Mesendoderm (in vitro differentiated cells): ENCODE measurements at regions not wholly inside any gene's neighbourhood (a gene's known extent, or its start where the extent isn't known, plus 50 kb on each side); places are given as distances from the start of the nearest gene placed in this dataset.

Source experiments
- DNase-seq: peaks from one replicate; pipeline ENCODE4 v3.0.0; 2013
- H2AK5ac ChIP-seq: 2 replicates; pipeline ENCODE4 v1.6.1; 2013; ENCODE audit warnings: low read length, inconsistent platforms
- H2BK120ac ChIP-seq: 2 replicates; pipeline ENCODE4 v1.6.1; 2013; ENCODE audit warnings: low read depth, mild to moderate bottlenecking, low read length, moderate library complexity, mixed read lengths
- H2BK15ac ChIP-seq: replicated peaks from 2 replicates; pipeline ENCODE4 v1.6.1; 2013; ENCODE audit warnings: low read depth, mild to moderate bottlenecking, moderate library complexity
- H2BK5ac ChIP-seq: 2 replicates; pipeline ENCODE4 v1.6.1; 2013; ENCODE audit warnings: low read length, inconsistent platforms
- H3K18ac ChIP-seq: 2 replicates; pipeline ENCODE4 v1.6.1; 2013; ENCODE audit warnings: mild to moderate bottlenecking, low read length, mixed read lengths
- H3K23ac ChIP-seq: one replicate; pipeline ENCODE4 v1.6.1; 2013; ENCODE audit warnings: low read length
- H3K27ac ChIP-seq: 2 replicates; pipeline ENCODE4 v1.5.1; 2013; ENCODE audit warnings: low read depth, mild to moderate bottlenecking, inconsistent platforms, low read length, moderate library complexity
- H3K27me3 ChIP-seq: 2 replicates; pipeline ENCODE4 v1.6.1; 2013; ENCODE audit warnings: low read length, control low read depth, mild to moderate bottlenecking, inconsistent platforms; ENCODE audit not compliant: insufficient read depth, poor library complexity
- H3K36me3 ChIP-seq: 2 replicates; pipeline ENCODE4 v1.6.1; 2013; ENCODE audit warnings: low read length, inconsistent platforms; ENCODE audit not compliant: control insufficient read depth, insufficient read depth
- H3K4ac ChIP-seq: one replicate; pipeline ENCODE4 v1.6.1; 2013; ENCODE audit warnings: low read depth, mild to moderate bottlenecking, low read length, moderate library complexity
- H3K4me1 ChIP-seq: 2 replicates; pipeline ENCODE4 v1.6.1; 2013; ENCODE audit warnings: low read depth, low read length, inconsistent platforms; ENCODE audit not compliant: control insufficient read depth
- H3K4me2 ChIP-seq: 2 replicates; pipeline ENCODE4 v1.6.1; 2013; ENCODE audit warnings: low read length
- H3K4me3 ChIP-seq: 2 replicates; pipeline ENCODE4 v1.5.1; 2013; ENCODE audit warnings: mild to moderate bottlenecking, low read length
- H3K56ac ChIP-seq: one replicate; pipeline ENCODE4 v1.6.1; 2013; ENCODE audit warnings: low read length
- H3K79me1 ChIP-seq: 2 replicates; pipeline ENCODE4 v1.6.1; 2013; ENCODE audit warnings: low read length, inconsistent platforms
- H3K79me2 ChIP-seq: 2 replicates; pipeline ENCODE4 v1.6.1; 2013; ENCODE audit warnings: mild to moderate bottlenecking, low read length; ENCODE audit not compliant: control insufficient read depth, insufficient read depth
- H3K9ac ChIP-seq: 2 replicates; pipeline ENCODE4 v1.6.1; 2013; ENCODE audit warnings: low read length, inconsistent platforms
- H4K5ac ChIP-seq: one replicate; pipeline ENCODE4 v1.6.1; 2013; ENCODE audit warnings: low read length
- H4K8ac ChIP-seq: one replicate; pipeline ENCODE4 v1.6.1; 2013; ENCODE audit warnings: low read depth, mild to moderate bottlenecking, control low read depth, low read length, moderate library complexity
- WGBS: extraction: QIAGEN DNeasy Blood & Tissue Kit; methylation state at CpG from one replicate; pipeline ENCODE4 v1.1.7; 2013; ENCODE audit warnings: low lambda C conversion rate, missing lambda C conversion rate; ENCODE audit not compliant: insufficient coverage; ENCODE audit errors: extremely low coverage; 5-methylcytosine and 5-hydroxymethylcytosine counted together

- H2AK5ac ChIP-seq, result no peak overlapping the region
- H3K36me3 ChIP-seq, result no peaks in the 10 kb centered on the region
- H3K4me3 ChIP-seq, result no peak overlapping the region
- H3K4me1 ChIP-seq, result no peaks in the 10 kb centered on the region
- no CpG with 5 or more reads among the region's 6 CpGs for WGBS
- no peak overlapping the region for H2BK5ac ChIP-seq
- H3K79me2 ChIP-seq, result no peaks in the 10 kb centered on the region
- H3K27ac ChIP-seq, result no peak overlapping the region
- no peak overlapping the region for H3K9ac ChIP-seq
- H3K4me2 ChIP-seq, result no peak overlapping the region
- H3K56ac ChIP-seq, result no peak overlapping the region
- no peak overlapping the region for H4K5ac ChIP-seq
- H3K79me1 ChIP-seq, result no peaks in the 10 kb centered on the region
- no peak overlapping the region for H3K23ac ChIP-seq
- no peak overlapping the region for H3K4ac ChIP-seq
- H2BK120ac ChIP-seq, result no peak overlapping the region
- H3K27me3 ChIP-seq, result no peaks in the 10 kb centered on the region
- no peak overlapping the region for H4K8ac ChIP-seq
- H3K18ac ChIP-seq, result no peak overlapping the region
- no peak for DNase-seq
- no peak overlapping the region for H2BK15ac ChIP-seq
Observed at GRCh38 chr9:90296539-90296938, 346.1 kb downstream of the DIRAS2 start.

- Histone ChIP-seq H4K5ac (no peak overlapping the region), H3K4me3 (no peak overlapping the region)
Observed at GRCh38 chr9:90299968-90300367, 342.7 kb downstream of the DIRAS2 start.

GRCh38 chr9:90300611-90301276 is 341.9 kb downstream of the DIRAS2 start:
- no peaks in the 10 kb centered on the region for H3K4me1 ChIP-seq
- WGBS, result no CpG with 5 or more reads among the region's 3 CpGs
- H3K23ac ChIP-seq, result no peak overlapping the region
- H3K4me2 ChIP-seq, result no peak overlapping the region
- no peak overlapping the region for H3K4ac ChIP-seq
- no peak overlapping the region for H4K5ac ChIP-seq
- DNase-seq, result no peak
- H2BK15ac ChIP-seq, result no peak overlapping the region
- H3K79me2 ChIP-seq, result no peaks in the 10 kb centered on the region
- H3K9ac ChIP-seq, result no peak overlapping the region
- no peak overlapping the region for H3K4me3 ChIP-seq
- no peaks in the 10 kb centered on the region for H3K79me1 ChIP-seq
- no peak overlapping the region for H2BK5ac ChIP-seq
- no peak overlapping the region for H4K8ac ChIP-seq
- H3K27me3 ChIP-seq, result no peaks in the 10 kb centered on the region
- H3K56ac ChIP-seq, result no peak overlapping the region
- H2BK120ac ChIP-seq, result no peak overlapping the region
- no peak overlapping the region for H2AK5ac ChIP-seq
- H3K36me3 ChIP-seq, result no peaks in the 10 kb centered on the region
- H3K18ac ChIP-seq, result no peak overlapping the region
- no peak overlapping the region for H3K27ac ChIP-seq

More at GRCh38 chr9:90299968-90300367, 342.7 kb downstream of the DIRAS2 start:
- WGBS, result no CpG with 5 or more reads among the region's 5 CpGs
- no peak overlapping the region for H2BK5ac ChIP-seq
- peak; percentile 69 for DNase-seq
- no peaks in the 10 kb centered on the region for H3K79me2 ChIP-seq
- no peak overlapping the region for H2BK15ac ChIP-seq
- H3K4me1 ChIP-seq, result no peaks in the 10 kb centered on the region
- H3K9ac ChIP-seq, result no peak overlapping the region
- H3K56ac ChIP-seq, result no peak overlapping the region
- H3K4me2 ChIP-seq, result no peak overlapping the region
- H3K36me3 ChIP-seq, result no peaks in the 10 kb centered on the region
- no peak overlapping the region for H3K4ac ChIP-seq
- no peak overlapping the region for H4K8ac ChIP-seq
- no peak overlapping the region for H3K27ac ChIP-seq
- H3K18ac ChIP-seq, result no peak overlapping the region
- no peak overlapping the region for H2AK5ac ChIP-seq
- H3K27me3 ChIP-seq, result no peaks in the 10 kb centered on the region
- no peaks in the 10 kb centered on the region for H3K79me1 ChIP-seq
- no peak overlapping the region for H3K23ac ChIP-seq
- H2BK120ac ChIP-seq, result no peak overlapping the region

GRCh38 chr9:90301277-90301653 is 341.4 kb downstream of the DIRAS2 start:
- no peak overlapping the region for H3K18ac ChIP-seq
- no peak overlapping the region for H2BK15ac ChIP-seq
- H3K27me3 ChIP-seq, result no peaks in the 10 kb centered on the region
- no peak overlapping the region for H3K9ac ChIP-seq
- no peak overlapping the region for H2BK5ac ChIP-seq
- H3K56ac ChIP-seq, result no peak overlapping the region
- H3K23ac ChIP-seq, result no peak overlapping the region
- H3K4me2 ChIP-seq, result no peak overlapping the region
- H4K8ac ChIP-seq, result no peak overlapping the region
- H3K27ac ChIP-seq, result no peak overlapping the region
- H3K36me3 ChIP-seq, result no peaks in the 10 kb centered on the region
- no peak overlapping the region for H2BK120ac ChIP-seq
- H3K79me2 ChIP-seq, result no peaks in the 10 kb centered on the region
- no peak overlapping the region for H2AK5ac ChIP-seq
- no peaks in the 10 kb centered on the region for H3K4me1 ChIP-seq
- H3K4me3 ChIP-seq, result no peak overlapping the region
- no CpG with 5 or more reads among the region's 8 CpGs for WGBS
- peak; percentile 71 for DNase-seq
- H3K4ac ChIP-seq, result no peak overlapping the region
- H4K5ac ChIP-seq, result no peak overlapping the region
- no peaks in the 10 kb centered on the region for H3K79me1 ChIP-seq

- Histone ChIP-seq H3K27me3 (no peaks in the 10 kb centered on the region), H2BK120ac (no peak overlapping the region), H3K4ac (no peak overlapping the region)
Observed at GRCh38 chr9:90303655-90304054, 339.0 kb downstream of the DIRAS2 start.

GRCh38 chr9:90306158-90306557 is 336.5 kb downstream of the DIRAS2 start:
- H4K5ac ChIP-seq, result no peak overlapping the region
- no peak overlapping the region for H3K4ac ChIP-seq
- no peak overlapping the region for H2AK5ac ChIP-seq
- H3K4me3 ChIP-seq, result no peak overlapping the region
- no peak overlapping the region for H3K27ac ChIP-seq
- H3K23ac ChIP-seq, result no peak overlapping the region
- no peak overlapping the region for H4K8ac ChIP-seq
- H3K4me2 ChIP-seq, result no peak overlapping the region
- no peak overlapping the region for H2BK5ac ChIP-seq
- DNase-seq, result no peak
- no peaks in the 10 kb centered on the region for H3K36me3 ChIP-seq
- H3K4me1 ChIP-seq, result no peaks in the 10 kb centered on the region
- no peak overlapping the region for H3K56ac ChIP-seq
- WGBS, result no CpG with 5 or more reads among the region's 11 CpGs
- H3K9ac ChIP-seq, result no peak overlapping the region
- no peaks in the 10 kb centered on the region for H3K79me1 ChIP-seq
- no peak overlapping the region for H2BK120ac ChIP-seq
- H3K18ac ChIP-seq, result no peak overlapping the region
- no peaks in the 10 kb centered on the region for H3K27me3 ChIP-seq
- no peaks in the 10 kb centered on the region for H3K79me2 ChIP-seq
- H2BK15ac ChIP-seq, result no peak overlapping the region

More at GRCh38 chr9:90303655-90304054, 339.0 kb downstream of the DIRAS2 start:
- H2BK5ac ChIP-seq, result no peak overlapping the region
- H4K8ac ChIP-seq, result no peak overlapping the region
- DNase-seq, result no peak
- H3K27ac ChIP-seq, result no peak overlapping the region
- H3K9ac ChIP-seq, result no peak overlapping the region
- no peak overlapping the region for H2AK5ac ChIP-seq
- H3K56ac ChIP-seq, result no peak overlapping the region
- no peak overlapping the region for H3K4me3 ChIP-seq
- no peaks in the 10 kb centered on the region for H3K4me1 ChIP-seq
- no peak overlapping the region for H2BK15ac ChIP-seq
- H3K23ac ChIP-seq, result no peak overlapping the region
- no peaks in the 10 kb centered on the region for H3K36me3 ChIP-seq
- WGBS, result no CpG with 5 or more reads among the region's 4 CpGs
- no peaks in the 10 kb centered on the region for H3K79me1 ChIP-seq
- H3K18ac ChIP-seq, result no peak overlapping the region
- H4K5ac ChIP-seq, result no peak overlapping the region
- H3K4me2 ChIP-seq, result no peak overlapping the region
- no peaks in the 10 kb centered on the region for H3K79me2 ChIP-seq
